A673 (cell line): ENCODE measurements at regions not wholly inside any gene's neighbourhood (a gene's known extent, or its start where the extent isn't known, plus 50 kb on each side); places are given as distances from the start of the nearest gene placed in this dataset.

ENCODE experiments used
- CTCF ChIP-seq: fragments of 300-800, 200-600 bp; sonication (generic); conservative IDR thresholded peaks from 2 replicates; pipeline ENCODE4 v1.5.1; 2017; ENCODE audit warnings: low read depth, mild to moderate bottlenecking, antibody characterized with exemption, low read length, moderate library complexity, mixed read lengths
- EZH2 ChIP-seq: fragments of 200-600 bp; sonication (generic); IDR thresholded peaks from 2 replicates; pipeline ENCODE4 v1.6.1; 2017; ENCODE audit warnings: borderline replicate concordance, low read depth, mild to moderate bottlenecking, mixed read lengths, antibody characterized with exemption, low read length; ENCODE audit not compliant: poor library complexity, severe bottlenecking

- no peak for TF ChIP-seq CTCF
- TF ChIP-seq EZH2: no peak
These were observed 90.0 kb upstream of the CDKN3 start for GRCh38 chr14:54306806-54307205.
